ENCODE measurements at regions not wholly inside any gene's neighbourhood (a gene's known extent, or its start where the extent isn't known, plus 50 kb on each side); places are given as distances from the start of the nearest gene placed in this dataset.

GRCh38 chr4:163776957-163777356, 282.5 kb downstream of the TMA16 start:
- TF ChIP-seq ZNF639 (tag by site-specific recombination; IDR thresholded peaks at IDR 0.05) (no peak), ZNF529 (tag by site-specific recombination; IDR thresholded peaks at IDR 0.05; ENCODE audit: insufficient replicate concordance) (no peak), CTCF (tag by site-specific recombination; IDR thresholded peaks at IDR 0.05) (no peak), SCRT2 (tag by site-specific recombination; IDR thresholded peaks at IDR 0.05) (no peak), ZNF112 (tag by site-specific recombination; IDR thresholded peaks at IDR 0.05) (no peak), ZNF175 (tag by site-specific recombination; IDR thresholded peaks at IDR 0.05) (no peak), EGR2 (tag by site-specific recombination; IDR thresholded peaks at IDR 0.05; ENCODE audit: low read depth) (no peak), ZNF521 (tag by site-specific recombination; IDR thresholded peaks at IDR 0.05) (no peak)
- POLR2A ChIA-PET, result no interaction called here

GRCh38 chr4:163781726-163782125, 287.2 kb downstream of the TMA16 start:
- ChIA-PET POLR2A (no interaction called here), CTCF (no interaction called here)
- no peak overlapping the region for H3K27ac ChIP-seq (ENCODE audit: extremely low read depth, low read depth, low read length)
- H3K4me3 ChIP-seq (ENCODE audit: low read depth, low read length), result no peak overlapping the region
- no peaks in the 10 kb centered on the region for H3K4me1 ChIP-seq (ENCODE audit: control insufficient read depth, insufficient read depth, low read length)
- no peaks in the 10 kb centered on the region for H3K36me3 ChIP-seq (ENCODE audit: control insufficient read depth in 2 of 2, insufficient read depth in 1 of 2, low read length in 2 of 2)
- no peaks in the 10 kb centered on the region for H3K9me3 ChIP-seq (ENCODE audit: control insufficient read depth, insufficient read depth, low read depth, low read length)
- TF ChIP-seq ZFP3 (tag by site-specific recombination; IDR thresholded peaks at IDR 0.05; ENCODE audit: low read depth), result no peak
- TF ChIP-seq ZNF530 (tag by site-specific recombination; IDR thresholded peaks at IDR 0.05; ENCODE audit: low read depth), result no peak
- no peak for TF ChIP-seq ZNF37A (tag by site-specific recombination; IDR thresholded peaks at IDR 0.05)
- TF ChIP-seq ZNF645 (tag by site-specific recombination; IDR thresholded peaks at IDR 0.05), result no peak
- TF ChIP-seq ZNF555 (tag by site-specific recombination; conservative IDR thresholded peaks at IDR 0.05), result no peak
- no peak for TF ChIP-seq ZNF426 (tag by site-specific recombination; IDR thresholded peaks at IDR 0.05)
- TF ChIP-seq ZEB2 (tag by site-specific recombination; IDR thresholded peaks at IDR 0.05), result no peak
- no peak for TF ChIP-seq ZNF350 (tag by site-specific recombination; IDR thresholded peaks at IDR 0.05)
- no peak for TF ChIP-seq ZNF155 (tag by site-specific recombination; IDR thresholded peaks at IDR 0.05)
- TF ChIP-seq ZNF324 (tag by site-specific recombination; IDR thresholded peaks at IDR 0.05), result no peak

More at GRCh38 chr4:163776957-163777356, 282.5 kb downstream of the TMA16 start:
- Histone ChIP-seq H3K4me3 (ENCODE audit: low read depth, low read length) (no peak overlapping the region), H3K4me1 (ENCODE audit: control insufficient read depth, insufficient read depth, low read length) (no peaks in the 10 kb centered on the region), H3K27ac (ENCODE audit: extremely low read depth, low read depth, low read length) (no peak overlapping the region), H3K36me3 (ENCODE audit: control insufficient read depth in 2 of 2, insufficient read depth in 1 of 2, low read length in 2 of 2) (no peaks in the 10 kb centered on the region), H3K9me3 (ENCODE audit: control insufficient read depth, insufficient read depth, low read depth, low read length) (no peaks in the 10 kb centered on the region)
- CTCF ChIA-PET, result no interaction called here

- H3K36me3 ChIP-seq (ENCODE audit: control insufficient read depth in 2 of 2, insufficient read depth in 1 of 2, low read length in 2 of 2), result no peaks in the 10 kb centered on the region
- POLR2A ChIA-PET, result no interaction called here
- no peaks in the 10 kb centered on the region for H3K4me1 ChIP-seq (ENCODE audit: control insufficient read depth, insufficient read depth, low read length)
- H3K4me3 ChIP-seq (ENCODE audit: low read depth, low read length), result no peak overlapping the region
- no peak overlapping the region for H3K27ac ChIP-seq (ENCODE audit: extremely low read depth, low read depth, low read length)
- H3K9me3 ChIP-seq (ENCODE audit: control insufficient read depth, insufficient read depth, low read depth, low read length), result no peaks in the 10 kb centered on the region
- CTCF ChIA-PET, result no interaction called here
- TF ChIP-seq SALL2 (tag by site-specific recombination; IDR thresholded peaks at IDR 0.05; ENCODE audit: borderline replicate concordance) (no peak), MEIS1 (CRISPR knock-in tag; IDR thresholded peaks at IDR 0.05; ENCODE audit: borderline replicate concordance) (no peak), ZBTB49 (tag by site-specific recombination; IDR thresholded peaks at IDR 0.05; ENCODE audit: low read depth) (no peak), KLF9 (tag by site-specific recombination; IDR thresholded peaks at IDR 0.05; ENCODE audit: low read depth) (no peak), ZNF311 (tag by site-specific recombination; IDR thresholded peaks at IDR 0.05; ENCODE audit: borderline replicate concordance) (no peak), HOXD13 (CRISPR knock-in tag; IDR thresholded peaks at IDR 0.05; ENCODE audit: borderline replicate concordance) (no peak), GLI2 (tag by site-specific recombination; IDR thresholded peaks at IDR 0.05; ENCODE audit: borderline replicate concordance, low read depth) (no peak), ZNF555 (tag by site-specific recombination; conservative IDR thresholded peaks at IDR 0.05) (no peak), ZNF596 (tag by site-specific recombination; IDR thresholded peaks at IDR 0.05) (no peak), ZNF664 (tag by site-specific recombination; IDR thresholded peaks at IDR 0.05) (no peak), ZEB2 (tag by site-specific recombination; IDR thresholded peaks at IDR 0.05) (no peak), TRIM28 (IDR thresholded peaks at IDR 0.05; ENCODE audit: borderline replicate concordance, low read length) (no peak)
Measured at GRCh38 chr4:163790231-163790630, 295.7 kb downstream of the TMA16 start.
